SH-SY5Y (cell line): ENCODE measurements at regions not wholly inside any gene's neighbourhood (a gene's known extent, or its start where the extent isn't known, plus 50 kb on each side); places are given as distances from the start of the nearest gene placed in this dataset.

Experiments
- GATA2 ChIP-seq: IDR thresholded peaks from 2 replicates; pipeline ENCODE4 v1.6.1; 2011; ENCODE audit warnings: mild to moderate bottlenecking, low read depth, low read length
- GATA3 ChIP-seq: IDR thresholded peaks from 2 replicates; pipeline ENCODE4 v1.6.1; 2011; ENCODE audit warnings: low read depth, mild to moderate bottlenecking, low read length, moderate library complexity

DNA sequence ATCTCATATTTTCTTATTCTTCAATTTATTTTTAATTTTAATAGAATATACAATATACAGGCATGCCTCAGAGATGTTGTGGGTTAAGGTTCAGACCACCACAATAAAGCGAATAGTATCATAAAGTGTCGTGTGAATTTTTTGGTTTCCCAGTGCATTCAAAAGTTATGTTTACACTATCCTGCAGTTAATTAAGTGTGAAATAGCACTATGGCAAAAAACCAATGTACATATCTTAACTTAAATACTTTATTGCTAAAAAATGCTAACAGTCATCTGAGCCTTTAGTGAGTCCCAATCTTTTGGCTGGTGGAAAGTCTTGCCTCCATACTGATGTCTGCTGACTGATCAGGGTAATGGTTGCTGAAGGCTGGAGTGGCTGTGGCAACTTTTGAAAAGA lies 637.6 kb downstream of the TDRD15 start:
- TF ChIP-seq GATA2 (no peak), GATA3 (no peak)
